ENCODE measurements at regions not wholly inside any gene's neighbourhood (a gene's known extent, or its start where the extent isn't known, plus 50 kb on each side); places are given as distances from the start of the nearest gene placed in this dataset.

- TF ChIP-seq CTCF (IDR thresholded peaks at IDR 0.05; ENCODE audit: low read depth, low read length) (no peak), MAX (IDR thresholded peaks at IDR 0.05; ENCODE audit: low read depth, low read length) (no peak), MYC (IDR thresholded peaks at IDR 0.05; ENCODE audit: low read depth, low read length) (no peak), POLR2A (IDR thresholded peaks at IDR 0.05; ENCODE audit: extremely low read depth, insufficient read length) (no peak)
- DNase-seq (ENCODE audit: low read depth), result no peak
- H3K4me3 ChIP-seq (ENCODE audit: low read depth, low read length), result no peak overlapping the region
Observed at GRCh38 chr2:122366427-122366826, 611.0 kb downstream of the TSN start.

GRCh38 chr2:122366969-122367645 lies 611.7 kb downstream of the TSN start:
- TF ChIP-seq MAX (IDR thresholded peaks at IDR 0.05; ENCODE audit: low read depth, low read length) (no peak), POLR2A (IDR thresholded peaks at IDR 0.05; ENCODE audit: extremely low read depth, insufficient read length) (no peak), MYC (IDR thresholded peaks at IDR 0.05; ENCODE audit: low read depth, low read length) (no peak), CTCF (IDR thresholded peaks at IDR 0.05; ENCODE audit: low read depth, low read length) (no peak)
- H3K4me3 ChIP-seq (ENCODE audit: low read depth, low read length), result no peak overlapping the region
- DNase-seq (ENCODE audit: low read depth), result no peak

GRCh38 chr2:122367646-122368010 lies 612.2 kb downstream of the TSN start:
- DNase-seq (ENCODE audit: low read depth), result no peak
- TF ChIP-seq MYC (IDR thresholded peaks at IDR 0.05; ENCODE audit: low read depth, low read length) (no peak), MAX (IDR thresholded peaks at IDR 0.05; ENCODE audit: low read depth, low read length) (no peak), CTCF (IDR thresholded peaks at IDR 0.05; ENCODE audit: low read depth, low read length) (no peak), POLR2A (IDR thresholded peaks at IDR 0.05; ENCODE audit: extremely low read depth, insufficient read length) (no peak)
- H3K4me3 ChIP-seq (ENCODE audit: low read depth, low read length), result no peak overlapping the region

GRCh38 chr2:122368576-122369243 lies 613.3 kb downstream of the TSN start:
- TF ChIP-seq CTCF (IDR thresholded peaks at IDR 0.05; ENCODE audit: low read depth, low read length), result no peak
- TF ChIP-seq POLR2A (IDR thresholded peaks at IDR 0.05; ENCODE audit: extremely low read depth, insufficient read length), result no peak
- TF ChIP-seq MYC (IDR thresholded peaks at IDR 0.05; ENCODE audit: low read depth, low read length), result no peak
- TF ChIP-seq MAX (IDR thresholded peaks at IDR 0.05; ENCODE audit: low read depth, low read length), result no peak
- peak; percentile 12 for DNase-seq (ENCODE audit: low read depth)
- no peak overlapping the region for H3K4me3 ChIP-seq (ENCODE audit: low read depth, low read length)

- H3K4me3 ChIP-seq (ENCODE audit: low read depth, low read length), result no peak overlapping the region
- no peak for TF ChIP-seq CTCF (IDR thresholded peaks at IDR 0.05; ENCODE audit: low read depth, low read length)
- TF ChIP-seq POLR2A (IDR thresholded peaks at IDR 0.05; ENCODE audit: extremely low read depth, insufficient read length), result no peak
- no peak for TF ChIP-seq MAX (IDR thresholded peaks at IDR 0.05; ENCODE audit: low read depth, low read length)
- TF ChIP-seq MYC (IDR thresholded peaks at IDR 0.05; ENCODE audit: low read depth, low read length), result no peak
- no peak for DNase-seq (ENCODE audit: low read depth)
Observed at GRCh38 chr2:122378521-122378920, 623.1 kb downstream of the TSN start.
